Parathyroid adenoma (tissue), 2 donors: ENCODE measurements at regions not wholly inside any gene's neighbourhood (a gene's known extent, or its start where the extent isn't known, plus 50 kb on each side); places are given as distances from the start of the nearest gene placed in this dataset.

Experiments used
- H2AFZ ChIP-seq: fragments of 300-600 bp; sonication (generic); one replicate; pipeline ENCODE4 v1.7.0; 2017; ENCODE audit warnings: antibody characterized with exemption, mild to moderate bottlenecking
- H3K27ac ChIP-seq: fragments of 300-600 bp; sonication (generic); one replicate; pipeline ENCODE4 v1.7.0; 2017
- H3K27me3 ChIP-seq: fragments of 300-600 bp; sonication (generic); one replicate; pipeline ENCODE4 v1.7.0; 2017; ENCODE audit warnings: low read length; ENCODE audit not compliant: control insufficient read depth, insufficient read depth
- H3K36me3 ChIP-seq: fragments of 300-600 bp; sonication (generic); one replicate; pipeline ENCODE4 v1.7.0; 2017; ENCODE audit warnings: low read length; ENCODE audit not compliant: control insufficient read depth, insufficient read depth
- H3K4me1 ChIP-seq: fragments of 300-600 bp; sonication (generic); one replicate; pipeline ENCODE4 v1.7.0; 2017; ENCODE audit warnings: control low read depth
- H3K4me2 ChIP-seq: fragments of 300-600 bp; sonication (generic); one replicate; pipeline ENCODE4 v1.7.0; 2017; ENCODE audit warnings: low read length
- H3K4me3 ChIP-seq: fragments of 300-600 bp; sonication (generic); one replicate; pipeline ENCODE4 v1.7.0; 2017; ENCODE audit warnings: low read depth, low read length
- H3K79me2 ChIP-seq: fragments of 300-600 bp; sonication (generic); one replicate; pipeline ENCODE4 v1.7.0; 2017; ENCODE audit warnings: control low read depth
- H3K9ac ChIP-seq: fragments of 300-600 bp; sonication (generic); one replicate; pipeline ENCODE4 v1.7.0; 2017; ENCODE audit warnings: mild to moderate bottlenecking
- H3K9me3 ChIP-seq: fragments of 300-600 bp; sonication (generic); one replicate; pipeline ENCODE4 v1.7.0; 2017; ENCODE audit warnings: low read length; ENCODE audit not compliant: control insufficient read depth
- CTCF ChIP-seq: fragments of 300-600 bp; sonication (generic); IDR thresholded peaks from one replicate; pipeline ENCODE4 v1.7.0; 2017; ENCODE audit warnings: antibody characterized with exemption, mild to moderate bottlenecking
- donor health status: primary hyperparathyroidism.

DNA sequence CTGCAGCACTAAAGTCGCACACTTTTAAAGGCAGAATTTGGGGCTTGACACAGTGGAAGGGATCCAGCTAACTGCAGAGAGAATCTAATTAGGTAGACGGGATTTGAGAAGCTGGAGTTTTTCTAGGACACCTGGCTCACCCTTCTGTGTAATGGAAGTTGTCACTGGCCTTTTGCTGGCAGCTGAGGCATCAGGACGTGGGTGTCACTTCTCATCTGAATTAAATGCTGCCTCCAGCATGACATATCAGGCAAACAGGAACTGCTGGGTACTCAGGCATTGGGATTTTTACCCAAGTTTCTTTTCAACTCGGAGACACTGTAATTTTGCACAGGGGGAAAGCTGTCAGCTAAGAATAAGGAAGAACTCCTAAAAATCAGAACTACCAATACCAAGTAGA, 861.9 kb upstream of the ARPP21 start:
- Histone ChIP-seq H3K4me2 (no peak overlapping the region), H3K79me2 (no peaks in the 10 kb centered on the region), H3K27ac (no peak overlapping the region), H3K4me3 (no peak overlapping the region), H2AFZ (no peak overlapping the region), H3K27me3 (no peaks in the 10 kb centered on the region), H3K9ac (no peak overlapping the region), H3K4me1 (no peaks in the 10 kb centered on the region), H3K9me3 (no peaks in the 10 kb centered on the region), H3K36me3 (no peaks in the 10 kb centered on the region)
- TF ChIP-seq CTCF, result no peak

GRCh38 chr3:34779092-34779491, 860.2 kb upstream of the ARPP21 start:
- H3K27ac ChIP-seq, result no peak overlapping the region
- no peak for TF ChIP-seq CTCF
- no peaks in the 10 kb centered on the region for H3K9me3 ChIP-seq
- no peaks in the 10 kb centered on the region for H3K79me2 ChIP-seq
- H3K4me3 ChIP-seq, result no peak overlapping the region
- H2AFZ ChIP-seq, result no peak overlapping the region
- no peaks in the 10 kb centered on the region for H3K4me1 ChIP-seq
- no peaks in the 10 kb centered on the region for H3K27me3 ChIP-seq
- no peak overlapping the region for H3K9ac ChIP-seq
- no peak overlapping the region for H3K4me2 ChIP-seq
- no peaks in the 10 kb centered on the region for H3K36me3 ChIP-seq

GRCh38 chr3:34780294-34780693, 859.0 kb upstream of the ARPP21 start:
- Histone ChIP-seq H3K9ac (no peak overlapping the region), H3K27me3 (no peaks in the 10 kb centered on the region), H3K4me2 (no peak overlapping the region), H3K4me1 (no peaks in the 10 kb centered on the region), H3K79me2 (no peaks in the 10 kb centered on the region), H3K9me3 (no peaks in the 10 kb centered on the region), H3K27ac (no peak overlapping the region), H3K4me3 (no peak overlapping the region), H2AFZ (no peak overlapping the region), H3K36me3 (no peaks in the 10 kb centered on the region)
- TF ChIP-seq CTCF, result no peak

DNA sequence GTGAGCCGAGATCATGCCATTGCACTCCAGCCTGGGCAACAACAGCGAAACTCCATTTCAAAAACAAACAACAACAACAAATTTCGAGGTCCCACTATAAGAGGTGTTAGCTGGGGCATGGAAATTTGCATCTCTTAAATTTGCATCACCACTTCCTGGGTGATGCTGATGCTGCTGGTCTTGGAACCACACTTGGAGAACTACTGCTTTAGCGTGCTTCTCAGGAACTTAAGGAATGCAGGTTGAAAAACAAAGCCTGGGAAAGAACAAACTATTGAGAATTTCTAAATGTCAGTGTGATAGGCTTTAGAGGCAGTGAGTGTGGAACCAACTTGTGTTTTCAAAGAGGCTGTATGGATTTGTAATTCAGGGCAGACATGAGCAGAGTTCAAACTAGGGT, 858.4 kb upstream of the ARPP21 start:
- no peak for TF ChIP-seq CTCF
- no peak overlapping the region for H3K4me2 ChIP-seq
- no peaks in the 10 kb centered on the region for H3K9me3 ChIP-seq
- no peaks in the 10 kb centered on the region for H3K36me3 ChIP-seq
- H3K27me3 ChIP-seq, result no peaks in the 10 kb centered on the region
- H3K4me1 ChIP-seq, result no peaks in the 10 kb centered on the region
- no peak overlapping the region for H3K9ac ChIP-seq
- no peaks in the 10 kb centered on the region for H3K79me2 ChIP-seq
- H3K4me3 ChIP-seq, result no peak overlapping the region
- no peak overlapping the region for H3K27ac ChIP-seq
- no peak overlapping the region for H2AFZ ChIP-seq

GRCh38 chr3:34782871-34783270, 856.5 kb upstream of the ARPP21 start:
- H3K4me2 ChIP-seq, result no peak overlapping the region
- H3K4me1 ChIP-seq, result no peaks in the 10 kb centered on the region
- H3K4me3 ChIP-seq, result no peak overlapping the region
- no peaks in the 10 kb centered on the region for H3K79me2 ChIP-seq
- H3K9me3 ChIP-seq, result no peaks in the 10 kb centered on the region
- H3K36me3 ChIP-seq, result no peaks in the 10 kb centered on the region
- H2AFZ ChIP-seq, result no peak overlapping the region
- H3K9ac ChIP-seq, result no peak overlapping the region
- no peaks in the 10 kb centered on the region for H3K27me3 ChIP-seq
- no peak for TF ChIP-seq CTCF
- no peak overlapping the region for H3K27ac ChIP-seq
